Endothelial cell of umbilical vein (primary cell): ENCODE measurements at regions not wholly inside any gene's neighbourhood (a gene's known extent, or its start where the extent isn't known, plus 50 kb on each side); places are given as distances from the start of the nearest gene placed in this dataset.

ENCODE experiments used
- BruUV-seq: library from RNA; stranded (reverse); fragments of 400-500 nt; replicated peaks from 2 replicates; lab custom pipeline; 2021; lab: Mats Ljungman, UMichigan
- CTCF ChIA-PET: fragments of 300-600, 350-600 bp; sonication (Branson Sonifier 250); formaldehyde crosslinking; loops from one replicate; lab custom pipeline; 2021; ENCODE audit warnings: antibody characterized with exemption, inconsistent platforms; lab: Charles Lee
- POLR2A ChIA-PET: fragments of 300-600, 350-600 bp; sonication (Branson Sonifier 250); formaldehyde crosslinking; loops from one replicate; lab custom pipeline; 2021; ENCODE audit warnings: antibody characterized with exemption, inconsistent platforms; lab: Charles Lee
- DNase-seq: peaks from one replicate; pipeline ENCODE4 v3.0.0-alpha.2; 2011; ENCODE audit warnings: low read depth, low spot score
- FAIRE-seq: peaks from 2 replicates; lab custom pipeline; 2011; peaks lifted over from hg19 to GRCh38; lab: Jason Lieb, UNC
- H2AFZ ChIP-seq: 2 replicates; pipeline ENCODE4 v1.6.0; 2012; ENCODE audit warnings: low read depth, low read length, control low read depth, inconsistent platforms
- H3K27ac ChIP-seq: 2 replicates; pipeline ENCODE4 v1.5.1; 2011; ENCODE audit warnings: low read depth, mild to moderate bottlenecking, control low read depth, low read length, moderate library complexity; ENCODE audit not compliant: insufficient read depth
- H3K27me3 ChIP-seq, 2 experiments: 2 replicates each; pipeline versions ENCODE4 v1.6.0 to v1.6.1; 2011; ENCODE audit warnings: low read length in 2 of 2, mixed read lengths in 1 of 2; ENCODE audit not compliant: control insufficient read depth in 2 of 2, insufficient read depth in 2 of 2
- H3K36me3 ChIP-seq, 2 experiments: 2 replicates in 1 of 2; 3 replicates in 1 of 2; pipeline ENCODE4 v1.5.1; 2011; ENCODE audit warnings: low read length in 2 of 2, mild to moderate bottlenecking in 1 of 2, moderate library complexity in 1 of 2; ENCODE audit not compliant: control insufficient read depth in 2 of 2, insufficient read depth in 2 of 2; ENCODE audit errors: extremely low read depth in 1 of 2
- H3K4me1 ChIP-seq: 3 replicates; pipeline ENCODE4 v1.5.1; 2011; ENCODE audit warnings: mild to moderate bottlenecking, low read length; ENCODE audit not compliant: control insufficient read depth, insufficient read depth; ENCODE audit errors: extremely low read depth
- H3K4me2 ChIP-seq: 2 replicates; pipeline ENCODE4 v1.6.1; 2011; ENCODE audit warnings: low read length, control low read depth, mixed read lengths; ENCODE audit not compliant: insufficient read depth
- H3K4me3 ChIP-seq, 3 experiments: fragments of 200-600 bp in 1 of 3; sonication (generic), shearing (Covaris generic) in 1 of 3; replicated peaks in 1 of 3; 2 replicates each; pipeline ENCODE4 v1.5.1; 2011 to 2016; ENCODE audit warnings: control low read depth in 3 of 3, low read length in 3 of 3, mild to moderate bottlenecking in 2 of 3, inconsistent platforms in 1 of 3, low read depth in 1 of 3, moderate library complexity in 1 of 3; ENCODE audit not compliant: insufficient read depth in 1 of 3
- H3K79me2 ChIP-seq: 2 replicates; pipeline ENCODE4 v1.6.0; 2012; ENCODE audit warnings: low read length, inconsistent platforms; ENCODE audit not compliant: control insufficient read depth, insufficient read depth
- H3K9ac ChIP-seq: replicated peaks from 2 replicates; pipeline ENCODE3; 2011; ENCODE audit warnings: low read length, control low read depth; ENCODE audit not compliant: insufficient read depth; ENCODE audit errors: extremely low read depth
- H3K9me1 ChIP-seq: replicated peaks from 3 replicates; pipeline ENCODE4 v1.6.0; 2011; ENCODE audit warnings: mild to moderate bottlenecking, low read length; ENCODE audit not compliant: control insufficient read depth, insufficient read depth; ENCODE audit errors: extremely low read depth
- H3K9me3 ChIP-seq: replicated peaks from 2 replicates; pipeline ENCODE4 v1.5.1; 2012; ENCODE audit warnings: low read length, inconsistent platforms; ENCODE audit not compliant: control insufficient read depth, insufficient read depth
- H4K20me1 ChIP-seq: replicated peaks from 2 replicates; pipeline ENCODE3; 2011; ENCODE audit warnings: mild to moderate bottlenecking, low read length; ENCODE audit not compliant: control insufficient read depth, insufficient read depth; ENCODE audit errors: extremely low read depth
- EZH2 ChIP-seq: IDR thresholded peaks from 2 replicates; pipeline ENCODE4 v1.6.1; 2012; ENCODE audit warnings: borderline replicate concordance, low read depth, mild to moderate bottlenecking, moderate library complexity, low read length, inconsistent platforms; ENCODE audit not compliant: severe bottlenecking
- FOS ChIP-seq: IDR thresholded peaks from 2 replicates; pipeline ENCODE4 v1.6.1; 2011; ENCODE audit warnings: mild to moderate bottlenecking, low read length, moderate library complexity, borderline replicate concordance; ENCODE audit not compliant: insufficient read depth
- GATA2 ChIP-seq: IDR thresholded peaks from 2 replicates; pipeline ENCODE4 v1.7.0; 2011; ENCODE audit warnings: low read depth, mild to moderate bottlenecking, moderate library complexity, mixed read lengths, low read length; ENCODE audit not compliant: insufficient read length, insufficient read depth
- JUN ChIP-seq: IDR thresholded peaks from 2 replicates; pipeline ENCODE4 v1.6.1; 2011; ENCODE audit warnings: borderline replicate concordance, low read depth; ENCODE audit not compliant: insufficient read length, insufficient read depth
- MYC ChIP-seq: IDR thresholded peaks from one replicate; pipeline ENCODE4 v1.6.1; 2011; ENCODE audit warnings: mild to moderate bottlenecking, low read depth, low read length
- POLR2A ChIP-seq: IDR thresholded peaks from 2 replicates; pipeline ENCODE4 v1.6.1; 2012; ENCODE audit warnings: low read depth, mild to moderate bottlenecking, control low read depth, low read length
- POLR2AphosphoS5 ChIP-seq: IDR thresholded peaks from 2 replicates; pipeline ENCODE4 v1.6.1; 2012; ENCODE audit warnings: low read depth, mild to moderate bottlenecking, control low read depth, low read length, moderate library complexity; ENCODE audit not compliant: insufficient read depth
- dilution Hi-C: fragments of 300-500 bp; cut with MboI; formaldehyde crosslinking; loops from one replicate; pipeline ENCODE4 v1.15.0; 2019; ENCODE audit warnings: low sequenced_read_pairs; ENCODE audit not compliant: extremely low pct_ligation_motif_present
- intact Hi-C: fragments of 100-400 bp; cut with micrococcal nuclease; formaldehyde crosslinking; loops from one replicate; pipeline ENCODE4 v1.10.0; 2022
- TF ChIP-seq, protein P1 (sequence below), 2 donors: IDR thresholded peaks; 1 replicate in 1 of 2; 2 replicates in 1 of 2; pipeline ENCODE4 v1.5.1; 2011; ENCODE audit warnings: low read length in 2 of 2, mild to moderate bottlenecking in 2 of 2, moderate library complexity in 2 of 2, control low read depth in 1 of 2, inconsistent platforms in 1 of 2, low read depth in 1 of 2; ENCODE audit not compliant: insufficient read depth in 1 of 2; ENCODE audit errors: extremely low read depth in 1 of 2
- TF ChIP-seq, protein P2 (sequence below): IDR thresholded peaks from 2 replicates; pipeline ENCODE4 v1.6.1; 2011; ENCODE audit not compliant: insufficient read depth, insufficient read length

DNA sequence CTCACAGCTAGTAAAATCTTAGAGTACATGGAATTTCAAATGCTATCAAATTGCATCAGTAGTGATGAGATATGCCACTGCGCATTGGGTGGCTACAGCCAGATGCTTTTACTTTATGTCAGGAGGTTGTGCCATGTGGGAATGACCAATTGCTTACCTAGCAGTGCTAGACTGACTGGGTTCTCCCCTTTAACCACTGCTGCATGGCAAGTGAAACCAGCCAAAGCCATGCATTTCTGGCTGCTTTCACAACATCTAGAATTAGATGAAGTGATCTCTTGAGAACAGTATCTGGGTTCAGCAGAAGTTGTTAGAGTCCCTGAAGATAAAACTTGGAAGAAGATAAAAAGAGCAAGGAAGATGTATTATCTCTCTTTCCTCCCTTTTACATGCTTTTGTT is 1174.2 kb upstream of the CDH2 start:
- no peaks in the 10 kb centered on the region for H3K27me3 ChIP-seq
- TF ChIP-seq MYC (no peak), JUN (no peak), GATA2 (no peak), FOS (no peak)
- TF ChIP-seq, protein P1, sequence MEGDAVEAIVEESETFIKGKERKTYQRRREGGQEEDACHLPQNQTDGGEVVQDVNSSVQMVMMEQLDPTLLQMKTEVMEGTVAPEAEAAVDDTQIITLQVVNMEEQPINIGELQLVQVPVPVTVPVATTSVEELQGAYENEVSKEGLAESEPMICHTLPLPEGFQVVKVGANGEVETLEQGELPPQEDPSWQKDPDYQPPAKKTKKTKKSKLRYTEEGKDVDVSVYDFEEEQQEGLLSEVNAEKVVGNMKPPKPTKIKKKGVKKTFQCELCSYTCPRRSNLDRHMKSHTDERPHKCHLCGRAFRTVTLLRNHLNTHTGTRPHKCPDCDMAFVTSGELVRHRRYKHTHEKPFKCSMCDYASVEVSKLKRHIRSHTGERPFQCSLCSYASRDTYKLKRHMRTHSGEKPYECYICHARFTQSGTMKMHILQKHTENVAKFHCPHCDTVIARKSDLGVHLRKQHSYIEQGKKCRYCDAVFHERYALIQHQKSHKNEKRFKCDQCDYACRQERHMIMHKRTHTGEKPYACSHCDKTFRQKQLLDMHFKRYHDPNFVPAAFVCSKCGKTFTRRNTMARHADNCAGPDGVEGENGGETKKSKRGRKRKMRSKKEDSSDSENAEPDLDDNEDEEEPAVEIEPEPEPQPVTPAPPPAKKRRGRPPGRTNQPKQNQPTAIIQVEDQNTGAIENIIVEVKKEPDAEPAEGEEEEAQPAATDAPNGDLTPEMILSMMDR (IDR thresholded peaks at IDR 0.05; ENCODE audit: extremely low read depth in 1 of 2, insufficient read depth in 1 of 2, low read depth in 1 of 2, low read length in 2 of 2): no peak
- TF ChIP-seq, protein P2, sequence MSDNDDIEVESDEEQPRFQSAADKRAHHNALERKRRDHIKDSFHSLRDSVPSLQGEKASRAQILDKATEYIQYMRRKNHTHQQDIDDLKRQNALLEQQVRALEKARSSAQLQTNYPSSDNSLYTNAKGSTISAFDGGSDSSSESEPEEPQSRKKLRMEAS: no peak
- H3K9me1 ChIP-seq: no peaks in the 10 kb centered on the region
- H4K20me1 ChIP-seq: no peaks in the 10 kb centered on the region
- intact Hi-C loops (no loop called here), dilution Hi-C loops (no loop called here)
- H3K9me3 ChIP-seq: no peaks in the 10 kb centered on the region
- no peak overlapping the region for H2AFZ ChIP-seq
- DNase-seq: no peak
- ChIA-PET POLR2A (no interaction called here), CTCF (no interaction called here)
- H3K79me2 ChIP-seq: no peaks in the 10 kb centered on the region
- no peaks in the 10 kb centered on the region for H3K36me3 ChIP-seq
- no TSS peak for BruUV-seq
- no peak overlapping the region for H3K9ac ChIP-seq
- no peak overlapping the region for H3K4me3 ChIP-seq
- no peak overlapping the region for H3K27ac ChIP-seq
- FAIRE-seq: no peak
- no peaks in the 10 kb centered on the region for H3K4me1 ChIP-seq
- no peak overlapping the region for H3K4me2 ChIP-seq

DNA sequence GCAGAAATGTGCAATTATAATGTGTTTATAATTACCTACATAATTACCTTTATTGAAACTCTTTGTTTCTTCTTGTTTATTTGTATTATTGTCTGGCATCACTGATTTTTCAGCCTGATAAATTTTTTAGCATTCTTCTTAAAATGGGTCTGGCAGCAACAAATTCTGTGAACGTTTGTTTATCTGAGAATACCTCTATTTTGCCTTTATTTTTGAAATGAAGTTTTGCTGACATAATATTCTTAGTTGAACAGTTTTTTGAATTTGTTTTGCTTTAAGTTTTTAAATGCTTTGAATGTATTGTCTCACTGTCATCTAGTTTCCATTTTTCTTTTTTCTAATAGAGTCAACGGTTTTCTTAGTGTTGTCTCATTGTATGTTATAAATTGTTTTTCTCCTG is 1152.0 kb upstream of the CDH2 start:
- Histone ChIP-seq H3K27ac (no peak overlapping the region), H3K9me3 (no peaks in the 10 kb centered on the region), H3K4me2 (no peak overlapping the region), H3K79me2 (no peaks in the 10 kb centered on the region), H3K9ac (no peak overlapping the region), H3K4me1 (no peaks in the 10 kb centered on the region), H3K36me3 (no peaks in the 10 kb centered on the region), H4K20me1 (no peaks in the 10 kb centered on the region), H3K9me1 (no peaks in the 10 kb centered on the region), H3K4me3 (no peak overlapping the region), H2AFZ (no peak overlapping the region), H3K27me3 (no peaks in the 10 kb centered on the region)
- TF ChIP-seq GATA2 (no peak), POLR2AphosphoS5 (no peak), FOS (no peak), EZH2 (no peak), POLR2A (no peak), JUN (no peak), MYC (no peak)
- TF ChIP-seq, protein P1 (IDR thresholded peaks at IDR 0.05; ENCODE audit: extremely low read depth in 1 of 2, insufficient read depth in 1 of 2, low read depth in 1 of 2, low read length in 2 of 2): no peak
- TF ChIP-seq, protein P2: no peak
- POLR2A ChIA-PET: no interaction called here
- no TSS peak for BruUV-seq
- intact Hi-C loops (no loop called here), dilution Hi-C loops (no loop called here)
- DNase-seq (no peak), FAIRE-seq (no peak)
- CTCF ChIA-PET: no interaction called here
